PC-3 (cell line): ENCODE measurements at regions not wholly inside any gene's neighbourhood (a gene's known extent, or its start where the extent isn't known, plus 50 kb on each side); places are given as distances from the start of the nearest gene placed in this dataset.

Source experiments
- ATAC-seq: fragments of 200-7000 bp; cut with Tn5 transposase; 2 replicates; pipeline ENCODE4 v1.9.1; 2020; ENCODE audit warnings: mild to moderate bottlenecking, moderate library complexity
- BruUV-seq: library from RNA; stranded (reverse); fragments of 400-500 nt; replicated peaks from 2 replicates; lab custom pipeline; 2021; lab: Mats Ljungman, UMichigan
- CTCF ChIA-PET: fragments of 300-600 bp; sonication (Branson Sonifier 250); formaldehyde crosslinking; loops from one replicate; lab custom pipeline; 2022; ENCODE audit warnings: antibody characterized with exemption; lab: Charles Lee
- POLR2A ChIA-PET: fragments of 300-600 bp; sonication (Branson Sonifier 250); formaldehyde crosslinking; loops from one replicate; lab custom pipeline; 2022; ENCODE audit warnings: antibody characterized with exemption; ENCODE audit not compliant: unreplicated experiment; lab: Charles Lee
- DNase-seq: peaks from one replicate; pipeline ENCODE4 v3.0.0-alpha.2; 2015
- H2AFZ ChIP-seq: fragments of 300-600 bp; sonication (generic); 2 replicates; pipeline ENCODE4 v1.6.0; 2016; ENCODE audit warnings: antibody characterized with exemption, low read length
- H3F3A ChIP-seq: fragments of 300-600 bp; sonication (generic); one replicate; pipeline ENCODE4 v1.6.0; 2017; ENCODE audit warnings: antibody characterized with exemption, low read length, control low read depth, mild to moderate bottlenecking; ENCODE audit not compliant: unreplicated experiment
- H3K27ac ChIP-seq: fragments of 300-600 bp; sonication (generic); 2 replicates; pipeline ENCODE4 v1.5.1; 2016; ENCODE audit warnings: mild to moderate bottlenecking, low read length
- H3K27me3 ChIP-seq: fragments of 300-600 bp; sonication (generic); 2 replicates; pipeline ENCODE4 v1.6.1; 2016; ENCODE audit warnings: low read length, mixed read lengths
- H3K36me3 ChIP-seq: fragments of 300-600 bp; sonication (generic); 2 replicates; pipeline ENCODE4 v1.6.1; 2016; ENCODE audit warnings: low read depth, mixed run types, low read length, mixed read lengths
- H3K4me1 ChIP-seq: fragments of 300-600 bp; sonication (generic); 2 replicates; pipeline ENCODE4 v1.5.1; 2016; ENCODE audit warnings: low read length; ENCODE audit not compliant: insufficient read depth
- H3K4me2 ChIP-seq: fragments of 300-600 bp; sonication (generic); 2 replicates; pipeline ENCODE4 v1.6.0; 2016; ENCODE audit warnings: low read length
- H3K4me3 ChIP-seq: fragments of 300-600 bp; sonication (generic); 2 replicates; pipeline ENCODE4 v1.5.1; 2016; ENCODE audit warnings: mild to moderate bottlenecking, low read length, mixed read lengths
- H3K79me2 ChIP-seq: fragments of 300-600 bp; sonication (generic); 2 replicates; pipeline ENCODE4 v1.6.1; 2017; ENCODE audit warnings: low read length, mixed read lengths
- H3K9ac ChIP-seq: fragments of 300-600 bp; sonication (generic); 2 replicates; pipeline ENCODE4 v1.6.0; 2016; ENCODE audit warnings: mild to moderate bottlenecking, low read length
- H3K9me2 ChIP-seq: fragments of 300-600 bp; sonication (generic); replicated peaks from 2 replicates; pipeline ENCODE4 v1.6.1; 2016; ENCODE audit warnings: mixed run types, low read length, mixed read lengths
- H3K9me3 ChIP-seq: fragments of 300-600 bp; sonication (generic); 2 replicates; pipeline ENCODE4 v1.6.1; 2016; ENCODE audit warnings: low read length, mixed read lengths
- H4K20me1 ChIP-seq: fragments of 300-600 bp; sonication (generic); 2 replicates; pipeline ENCODE4 v1.6.1; 2016; ENCODE audit warnings: low read length, mixed read lengths
- CTCF ChIP-seq: fragments of 300-600 bp; sonication (generic); conservative IDR thresholded peaks from 2 replicates; pipeline ENCODE4 v1.5.1; 2017; ENCODE audit warnings: antibody characterized with exemption, low read depth, mild to moderate bottlenecking, low read length
- EZH2 ChIP-seq: fragments of 300-600 bp; sonication (generic); IDR thresholded peaks from one replicate; pipeline ENCODE4 v1.6.1; 2017; ENCODE audit warnings: antibody characterized with exemption, mild to moderate bottlenecking, low read length; ENCODE audit not compliant: unreplicated experiment
- EZH2phosphoT487 ChIP-seq: fragments of 300-600 bp; sonication (generic); IDR thresholded peaks from 2 replicates; pipeline ENCODE4 v1.6.1; 2018; ENCODE audit warnings: mild to moderate bottlenecking, antibody characterized with exemption, low read length, borderline replicate concordance
- intact Hi-C: fragments of 100-400 bp; cut with micrococcal nuclease; formaldehyde crosslinking; loops from 2 replicates; pipeline ENCODE4 v1.9.0; 2023

DNA sequence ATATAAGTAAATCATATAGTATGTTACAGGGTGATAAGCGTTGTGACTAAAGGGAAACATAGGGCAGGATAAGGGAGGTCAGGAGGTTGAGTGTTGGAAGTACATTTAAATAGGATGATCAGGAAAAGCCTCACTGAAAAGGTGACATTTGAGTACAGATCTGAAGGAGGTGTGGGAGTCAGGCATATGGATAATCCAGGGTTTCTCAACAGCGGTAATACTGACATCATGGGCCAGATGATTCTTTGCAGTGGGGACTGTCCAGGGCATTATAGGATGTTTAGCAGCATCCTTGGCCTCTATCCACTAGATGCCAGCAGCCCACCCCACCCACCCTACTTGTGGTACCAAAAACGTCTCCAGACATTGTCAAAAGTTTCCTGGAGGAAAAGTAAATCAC, 292.6 kb upstream of the PREP start:
- Histone ChIP-seq H4K20me1 (no peaks in the 10 kb centered on the region), H2AFZ (no peak overlapping the region), H3K79me2 (no peaks in the 10 kb centered on the region), H3K27ac (no peak overlapping the region), H3K9me2 (no peaks in the 10 kb centered on the region), H3K4me1 (no peaks in the 10 kb centered on the region), H3K4me3 (no peak overlapping the region), H3K9ac (no peak overlapping the region), H3K27me3 (no peaks in the 10 kb centered on the region), H3K9me3 (no peaks in the 10 kb centered on the region), H3F3A (no peaks in the 10 kb centered on the region), H3K36me3 (no peaks in the 10 kb centered on the region), H3K4me2 (no peak overlapping the region)
- BruUV-seq = no TSS peak
- intact Hi-C loops = no loop called here
- ATAC-seq = no peak
- POLR2A ChIA-PET = interaction anchor here (0.6 kb wide), 1 partner anchor 377 kb away, joined by 3 read pairs; no protein-coding TSS in a partner anchor
- DNase-seq = no peak
- TF ChIP-seq EZH2 (no peak), CTCF (no peak), EZH2phosphoT487 (no peak)
- CTCF ChIA-PET = no interaction called here

DNA sequence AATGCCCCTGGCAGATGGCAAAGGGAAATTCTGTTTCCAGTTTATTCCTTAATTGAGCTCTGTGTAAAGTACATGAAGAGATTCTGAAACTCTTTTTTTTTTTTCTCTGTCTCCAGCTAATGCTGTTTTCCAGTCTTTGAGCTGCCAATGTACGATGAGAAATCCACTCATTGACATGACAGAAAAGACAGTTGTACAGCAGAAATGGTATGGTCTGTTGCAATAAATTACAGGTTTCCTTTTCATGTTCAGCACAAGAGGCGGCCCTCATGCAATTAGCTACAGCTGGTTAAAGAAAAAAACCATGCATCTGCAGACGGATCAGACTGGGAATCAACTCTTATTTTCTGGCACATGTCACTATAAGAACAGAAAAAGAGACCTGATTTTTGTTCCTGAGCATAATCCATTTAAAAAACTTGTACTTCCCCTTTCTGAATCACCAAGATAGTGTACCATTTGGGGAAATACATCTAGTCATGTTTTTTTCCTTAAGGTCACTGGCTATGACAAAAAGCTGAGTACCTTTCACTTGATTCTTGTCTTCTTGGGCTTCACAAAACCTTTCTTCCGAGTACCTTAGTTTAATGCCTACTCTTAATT, 289.8 kb upstream of the PREP start:
- no peaks in the 10 kb centered on the region for H3K9me3 ChIP-seq
- no peak overlapping the region for H3K4me2 ChIP-seq
- TF ChIP-seq EZH2 (no peak), CTCF (no peak), EZH2phosphoT487 (no peak)
- H3K9me2 ChIP-seq = no peaks in the 10 kb centered on the region
- H3K27ac ChIP-seq = no peak overlapping the region
- CTCF ChIA-PET = no interaction called here
- DNase-seq = no peak
- intact Hi-C loops = no loop called here
- no peaks in the 10 kb centered on the region for H3K36me3 ChIP-seq
- H4K20me1 ChIP-seq = no peaks in the 10 kb centered on the region
- H3K4me3 ChIP-seq = no peak overlapping the region
- ATAC-seq = no peak
- no peaks in the 10 kb centered on the region for H3K27me3 ChIP-seq
- POLR2A ChIA-PET = no interaction called here
- H3K9ac ChIP-seq = no peak overlapping the region
- H3K79me2 ChIP-seq = no peaks in the 10 kb centered on the region
- no peaks in the 10 kb centered on the region for H3F3A ChIP-seq
- H2AFZ ChIP-seq = no peak overlapping the region
- no peaks in the 10 kb centered on the region for H3K4me1 ChIP-seq
- no TSS peak for BruUV-seq

DNA sequence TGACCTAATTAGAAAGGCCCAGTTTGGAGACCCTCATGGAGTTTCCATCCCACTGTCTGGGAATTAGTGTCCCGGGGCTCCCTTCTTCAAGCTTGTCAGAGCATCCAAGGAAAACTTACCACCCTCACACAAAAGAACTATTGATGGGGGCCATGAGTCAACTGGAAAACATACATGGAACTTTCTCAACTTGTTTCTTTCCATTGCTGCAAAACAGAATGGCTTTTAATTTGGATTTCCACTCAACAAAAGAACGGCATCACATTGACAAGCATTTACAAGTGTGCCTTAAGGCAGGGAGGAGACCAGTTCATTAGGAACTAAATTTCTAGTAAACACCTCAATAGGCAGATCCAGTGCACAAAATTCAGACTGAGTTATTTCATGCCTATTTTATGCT, 289.1 kb upstream of the PREP start:
- no TSS peak for BruUV-seq
- no peaks in the 10 kb centered on the region for H4K20me1 ChIP-seq
- no peak overlapping the region for H3K4me3 ChIP-seq
- H3K4me2 ChIP-seq = no peak overlapping the region
- POLR2A ChIA-PET = no interaction called here
- ATAC-seq (no peak), DNase-seq (no peak)
- no peaks in the 10 kb centered on the region for H3K9me2 ChIP-seq
- no peaks in the 10 kb centered on the region for H3K79me2 ChIP-seq
- H3K4me1 ChIP-seq = no peaks in the 10 kb centered on the region
- no peak overlapping the region for H3K27ac ChIP-seq
- no peak overlapping the region for H2AFZ ChIP-seq
- H3K9me3 ChIP-seq = no peaks in the 10 kb centered on the region
- H3K36me3 ChIP-seq = no peaks in the 10 kb centered on the region
- intact Hi-C loops = no loop called here
- no peak overlapping the region for H3K9ac ChIP-seq
- TF ChIP-seq EZH2phosphoT487 (no peak), CTCF (no peak), EZH2 (no peak)
- no peaks in the 10 kb centered on the region for H3F3A ChIP-seq
- H3K27me3 ChIP-seq = no peaks in the 10 kb centered on the region
- CTCF ChIA-PET = no interaction called here
